ENCODE measurements at regions not wholly inside any gene's neighbourhood (a gene's known extent, or its start where the extent isn't known, plus 50 kb on each side); places are given as distances from the start of the nearest gene placed in this dataset.

DNA sequence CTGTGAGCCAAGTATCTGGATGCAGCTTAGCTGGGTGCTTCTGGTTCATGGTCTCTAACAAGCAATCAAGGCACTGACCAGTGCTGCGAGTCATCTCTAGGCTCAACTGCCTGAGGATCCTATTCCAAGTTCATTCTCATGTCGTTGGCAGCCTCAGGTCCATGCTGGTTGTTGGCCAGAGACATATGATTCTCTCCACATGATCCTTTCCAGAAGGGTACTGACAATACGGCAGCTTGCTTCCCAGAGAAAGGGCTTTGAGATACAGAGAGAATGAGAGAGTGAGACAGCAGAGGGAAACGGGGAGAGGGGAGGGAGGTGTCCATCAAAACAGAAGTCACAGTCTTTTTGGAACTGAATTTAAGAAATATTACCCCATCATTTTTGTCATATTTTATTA is 405.6 kb downstream of the XPNPEP1 start:
- no peak overlapping the region for H3K4me3 ChIP-seq (ENCODE audit: low read depth, low read length)

DNA sequence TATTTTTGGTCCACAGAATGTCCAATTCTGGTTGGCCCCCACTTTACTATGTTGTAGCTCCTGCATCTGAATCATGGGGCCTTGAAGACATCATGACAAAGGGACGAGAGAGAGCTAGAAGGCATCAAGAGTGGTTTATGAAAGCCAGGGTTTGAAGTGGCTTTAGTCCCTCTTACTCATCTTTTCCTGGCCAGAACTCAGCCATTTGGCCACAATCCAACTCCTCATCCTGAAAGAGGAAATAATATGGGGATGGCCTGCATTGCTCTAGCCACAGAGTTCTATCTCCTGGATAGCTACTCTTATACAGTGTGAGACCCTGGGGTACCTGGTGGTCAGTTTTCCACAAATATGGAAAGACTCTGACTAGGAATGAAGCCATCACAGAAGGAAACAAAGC is 418.9 kb downstream of the XPNPEP1 start:
- no peak overlapping the region for H3K4me3 ChIP-seq (ENCODE audit: low read depth, low read length)

DNA sequence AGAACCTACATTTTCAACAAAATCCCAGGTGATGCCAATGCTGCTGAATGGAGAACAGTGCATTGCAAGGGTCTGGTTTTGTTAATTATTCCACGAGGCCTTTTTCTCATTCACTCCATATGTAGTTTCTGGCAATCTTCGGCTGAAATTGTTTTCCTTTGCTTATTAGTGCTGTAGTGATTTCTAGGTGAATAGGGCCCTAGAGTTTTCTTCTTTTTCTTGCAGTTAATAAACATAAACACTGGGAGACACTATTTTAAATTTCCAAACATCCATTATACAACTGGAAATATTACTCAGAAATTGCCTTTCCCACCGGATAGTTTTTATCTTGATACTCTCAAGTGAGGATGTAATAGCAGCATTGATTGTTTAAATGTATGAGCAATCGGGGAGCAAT is 435.6 kb downstream of the XPNPEP1 start:
- H3K4me3 ChIP-seq (ENCODE audit: low read depth, low read length): no peak overlapping the region

DNA sequence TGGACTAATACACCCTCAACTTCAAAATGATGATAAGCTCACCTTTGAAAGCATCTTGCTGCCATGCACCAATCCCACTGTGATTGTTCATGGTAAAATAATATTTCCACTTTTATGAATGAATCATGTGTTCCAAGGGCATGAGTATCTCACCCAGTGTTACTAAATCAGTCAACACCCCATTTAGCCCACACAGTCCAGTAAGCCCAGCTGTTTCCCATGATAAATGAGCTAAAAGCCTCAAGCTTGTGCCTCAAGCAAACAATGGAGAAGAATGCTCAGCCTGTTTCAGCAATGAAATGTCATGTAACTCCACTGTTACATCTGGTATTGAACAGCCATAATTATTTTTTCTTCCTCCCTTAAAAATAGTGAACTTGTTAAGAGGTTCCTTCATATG is 442.5 kb downstream of the XPNPEP1 start:
- no peak overlapping the region for H3K4me3 ChIP-seq (ENCODE audit: low read depth, low read length)

- H3K4me3 ChIP-seq (ENCODE audit: low read depth, low read length): no peak overlapping the region
Observed at GRCh38 chr10:109475711-109476421, 447.4 kb downstream of the XPNPEP1 start.

- no peak overlapping the region for H3K4me3 ChIP-seq (ENCODE audit: low read depth, low read length)
Observed at GRCh38 chr10:109474812-109475211, 448.5 kb downstream of the XPNPEP1 start.

- no peak overlapping the region for H3K4me3 ChIP-seq (ENCODE audit: low read depth, low read length)
Observed at GRCh38 chr10:109474261-109474660, 449.1 kb downstream of the XPNPEP1 start.

DNA sequence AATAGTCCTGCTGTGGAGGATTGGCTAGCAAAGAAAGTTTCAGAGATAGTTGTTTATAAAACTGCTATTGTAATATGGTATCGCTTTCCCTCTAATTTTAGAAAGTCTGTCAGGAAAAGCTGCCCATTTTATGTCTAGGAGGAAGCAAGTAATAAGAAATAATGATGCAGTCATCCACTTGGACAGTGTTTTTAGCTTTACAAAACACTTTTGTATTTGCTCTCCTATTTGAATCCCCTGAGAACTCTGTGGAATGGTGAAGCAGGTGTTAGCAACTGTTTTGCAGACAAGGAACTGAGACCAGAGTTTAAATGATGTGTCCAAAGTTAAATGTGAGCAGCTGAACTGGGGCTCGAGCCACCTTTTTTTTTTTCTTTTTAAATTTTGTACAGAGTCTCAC is 455.8 kb downstream of the XPNPEP1 start:
- H3K4me3 ChIP-seq (ENCODE audit: low read depth, low read length): no peak overlapping the region

DNA sequence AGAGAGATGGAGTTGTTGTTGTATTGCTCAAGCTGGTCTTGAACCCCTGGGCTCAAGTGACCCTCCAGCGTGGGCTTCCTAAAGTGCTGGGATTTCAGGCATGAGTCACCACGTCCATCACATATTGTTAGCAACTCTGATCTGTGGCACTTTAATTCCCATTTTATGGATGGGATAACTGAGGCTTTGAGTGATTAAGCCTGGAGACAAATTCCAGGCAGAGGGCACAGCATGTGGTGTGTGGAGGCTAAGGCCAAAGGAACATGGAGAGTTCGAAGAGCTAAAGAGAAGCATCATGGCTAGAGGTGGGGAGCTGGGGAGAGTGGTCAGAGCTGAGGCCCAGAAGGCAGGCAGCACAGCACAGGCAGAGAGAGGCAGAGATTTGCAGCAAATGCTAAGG is 458.4 kb downstream of the XPNPEP1 start:
- no peak overlapping the region for H3K4me3 ChIP-seq (ENCODE audit: low read depth, low read length)

- H3K4me3 ChIP-seq (ENCODE audit: low read depth, low read length): peak overlapping the region; percentile 56
Observed at GRCh38 chr10:109457302-109457638, 466.0 kb downstream of the XPNPEP1 start.

GRCh38 chr10:109456566-109457301 is 466.6 kb downstream of the XPNPEP1 start:
- H3K4me3 ChIP-seq (ENCODE audit: low read depth, low read length): peak overlapping the region; percentile 56

DNA sequence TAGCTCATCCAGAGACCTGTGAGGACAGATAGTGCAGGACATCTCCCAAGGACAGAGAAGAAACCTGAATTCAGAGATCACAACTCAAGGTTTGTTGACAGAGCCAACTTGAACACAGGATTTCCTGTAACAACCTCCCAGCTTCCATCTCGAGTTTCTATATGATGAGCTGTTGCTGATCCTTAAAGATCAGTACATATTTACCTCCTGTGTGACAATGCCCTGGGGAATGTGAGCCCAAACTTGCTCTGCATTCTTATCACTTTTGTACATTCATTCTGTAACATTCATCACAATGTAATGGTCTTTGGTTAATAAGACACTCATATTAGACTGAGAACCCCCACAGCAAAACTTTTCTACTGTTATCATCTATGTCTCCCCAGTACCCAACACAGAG is 468.6 kb downstream of the XPNPEP1 start:
- H3K4me3 ChIP-seq (ENCODE audit: low read depth, low read length): no peak overlapping the region

DNA sequence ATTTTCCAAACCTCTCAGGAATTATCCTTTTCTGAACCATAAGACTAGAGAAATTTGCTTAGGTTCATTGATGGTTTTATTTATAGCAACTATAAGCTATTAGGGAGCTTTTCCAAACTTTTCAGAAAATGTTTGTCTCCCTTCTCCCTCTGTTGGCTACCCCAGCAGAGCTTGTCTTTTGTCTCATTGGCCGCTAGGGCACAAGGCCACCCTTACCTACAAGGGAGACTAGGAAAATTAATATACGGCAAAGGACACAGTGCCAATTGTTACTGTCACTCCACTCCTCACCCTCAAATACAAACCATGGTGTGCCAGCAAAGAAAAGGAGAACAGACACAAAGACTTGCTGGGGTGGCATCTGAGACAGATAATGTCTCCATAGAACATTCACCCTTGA is 471.4 kb downstream of the XPNPEP1 start:
- H3K4me3 ChIP-seq (ENCODE audit: low read depth, low read length): no peak overlapping the region

DNA sequence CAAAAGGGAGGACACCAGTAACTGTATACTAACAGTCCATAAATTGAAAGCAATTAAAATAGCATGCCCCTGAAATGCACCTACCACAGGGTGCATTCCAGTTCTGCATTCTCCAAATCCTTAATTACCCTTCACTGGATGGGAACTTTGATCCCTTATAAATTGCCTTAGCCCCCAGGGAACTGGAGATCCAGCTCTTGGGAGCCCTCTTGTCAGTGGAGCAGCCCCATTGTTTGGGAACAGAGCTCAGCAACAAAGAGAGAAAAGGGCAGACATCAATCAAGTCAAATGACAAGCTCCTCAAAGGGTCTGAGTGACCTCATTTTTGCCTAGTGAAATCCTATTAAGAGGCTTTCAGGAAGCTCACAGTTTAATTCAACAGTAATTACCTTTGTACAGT is 472.6 kb downstream of the XPNPEP1 start:
- no peak overlapping the region for H3K4me3 ChIP-seq (ENCODE audit: low read depth, low read length)

DNA sequence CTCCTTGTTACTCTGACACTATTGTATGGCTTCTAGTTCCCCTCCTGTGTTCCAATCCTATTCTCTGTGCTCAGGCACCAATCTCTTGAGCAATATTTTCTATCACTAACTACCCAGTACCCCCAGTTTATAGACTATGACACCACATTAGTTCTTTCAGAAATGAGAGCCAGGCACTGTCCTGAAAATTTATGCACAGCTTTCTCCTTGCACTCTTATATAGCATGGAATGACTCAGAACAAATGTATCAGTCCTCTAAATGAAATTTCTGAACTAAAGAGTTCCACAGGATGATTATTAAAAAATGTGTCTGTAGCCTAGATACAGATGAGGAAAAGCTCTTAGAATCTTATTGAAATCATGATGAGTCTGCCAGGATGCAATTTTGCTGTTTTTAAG is 489.9 kb downstream of the XPNPEP1 start:
- H3K4me3 ChIP-seq (ENCODE audit: low read depth, low read length): no peak overlapping the region

GRCh38 chr10:109432281-109432680 is 491.0 kb downstream of the XPNPEP1 start:
- H3K4me3 ChIP-seq (ENCODE audit: low read depth, low read length): no peak overlapping the region

GRCh38 chr10:109430799-109431198 is 492.5 kb downstream of the XPNPEP1 start:
- H3K4me3 ChIP-seq (ENCODE audit: low read depth, low read length): no peak overlapping the region

GRCh38 chr10:109430043-109430760 is 493.1 kb downstream of the XPNPEP1 start:
- H3K4me3 ChIP-seq (ENCODE audit: low read depth, low read length): no peak overlapping the region

- H3K4me3 ChIP-seq (ENCODE audit: low read depth, low read length): no peak overlapping the region
Observed at GRCh38 chr10:109428775-109429491, 494.4 kb downstream of the XPNPEP1 start.

- H3K4me3 ChIP-seq (ENCODE audit: low read depth, low read length): no peak overlapping the region
Observed at GRCh38 chr10:109427411-109427810, 495.9 kb downstream of the XPNPEP1 start.

DNA sequence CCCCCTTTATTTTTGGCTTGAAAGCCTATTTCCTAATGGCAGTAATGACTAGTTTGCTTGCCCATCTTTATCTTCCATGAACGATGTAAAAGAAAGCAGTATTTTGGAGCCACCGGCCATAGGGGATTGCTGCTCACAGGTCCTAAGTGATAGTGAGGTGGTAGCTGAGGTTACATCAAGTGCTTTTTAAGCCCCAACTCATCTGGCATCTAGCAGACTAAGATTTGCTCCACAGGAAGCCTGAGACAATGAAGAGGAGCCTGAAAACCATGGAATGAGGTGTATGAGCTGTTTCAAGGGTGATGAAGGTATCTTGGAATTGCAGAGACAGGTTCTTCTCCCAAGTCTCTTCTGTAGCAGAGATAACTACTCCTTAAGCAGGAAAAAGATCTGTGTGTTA is 496.3 kb downstream of the XPNPEP1 start:
- H3K4me3 ChIP-seq (ENCODE audit: low read depth, low read length): no peak overlapping the region

Data from iPS-11a (cell line).